ENCODE measurements at regions not wholly inside any gene's neighbourhood (a gene's known extent, or its start where the extent isn't known, plus 50 kb on each side); places are given as distances from the start of the nearest gene placed in this dataset.

GRCh38 chr6:26254724-26255123, 110.3 kb upstream of the BTN3A2 start:
- WGBS, result 92% methylated on average over 4 of the region's 4 CpGs
- peaks cover 0 to 18% (median 6%) of the 10 kb centered on the region in 4 donors for H3K27me3 ChIP-seq (ENCODE audit: control insufficient read depth in 4 of 4, insufficient read depth in 4 of 4, low read length in 3 of 4)

GRCh38 chr6:26257272-26257671, 107.7 kb upstream of the BTN3A2 start:
- Histone ChIP-seq H3K36me3 (ENCODE audit: control insufficient read depth in 4 of 4, insufficient read depth in 3 of 4, low read depth in 1 of 4, low read length in 3 of 4) (no peaks in the 10 kb centered on the region), H3K27me3 (ENCODE audit: control insufficient read depth in 4 of 4, insufficient read depth in 4 of 4, low read length in 3 of 4) (peaks cover 0 to 6% (median 3%) of the 10 kb centered on the region in 4 donors), H3K4me1 (ENCODE audit: control insufficient read depth in 4 of 4, insufficient read depth in 4 of 4, low read length in 3 of 4) (no peaks in the 10 kb centered on the region), H3K9me3 (ENCODE audit: control insufficient read depth in 4 of 4, low read length in 3 of 4) (peaks cover 0 to 2% (median under 1%) of the 10 kb centered on the region in 4 donors), H3K9ac (ENCODE audit: low read depth in 1 of 2, low read length in 2 of 2) (no peak overlapping the region), H3K4me3 (ENCODE audit: low read depth in 1 of 3, low read length in 3 of 3) (no peak overlapping the region), H3K27ac (ENCODE audit: low read depth in 1 of 2, low read length in 2 of 2) (no peak overlapping the region)
- 28% methylated on average over 7 of the region's 7 CpGs for WGBS
- DNase-seq (ENCODE audit: low spot score), result no peak
- TF ChIP-seq, protein P1, sequence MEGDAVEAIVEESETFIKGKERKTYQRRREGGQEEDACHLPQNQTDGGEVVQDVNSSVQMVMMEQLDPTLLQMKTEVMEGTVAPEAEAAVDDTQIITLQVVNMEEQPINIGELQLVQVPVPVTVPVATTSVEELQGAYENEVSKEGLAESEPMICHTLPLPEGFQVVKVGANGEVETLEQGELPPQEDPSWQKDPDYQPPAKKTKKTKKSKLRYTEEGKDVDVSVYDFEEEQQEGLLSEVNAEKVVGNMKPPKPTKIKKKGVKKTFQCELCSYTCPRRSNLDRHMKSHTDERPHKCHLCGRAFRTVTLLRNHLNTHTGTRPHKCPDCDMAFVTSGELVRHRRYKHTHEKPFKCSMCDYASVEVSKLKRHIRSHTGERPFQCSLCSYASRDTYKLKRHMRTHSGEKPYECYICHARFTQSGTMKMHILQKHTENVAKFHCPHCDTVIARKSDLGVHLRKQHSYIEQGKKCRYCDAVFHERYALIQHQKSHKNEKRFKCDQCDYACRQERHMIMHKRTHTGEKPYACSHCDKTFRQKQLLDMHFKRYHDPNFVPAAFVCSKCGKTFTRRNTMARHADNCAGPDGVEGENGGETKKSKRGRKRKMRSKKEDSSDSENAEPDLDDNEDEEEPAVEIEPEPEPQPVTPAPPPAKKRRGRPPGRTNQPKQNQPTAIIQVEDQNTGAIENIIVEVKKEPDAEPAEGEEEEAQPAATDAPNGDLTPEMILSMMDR (IDR thresholded peaks at IDR 0.05; ENCODE audit: low read depth, low read length, missing input control), result no peak
- TF ChIP-seq, protein P2, sequence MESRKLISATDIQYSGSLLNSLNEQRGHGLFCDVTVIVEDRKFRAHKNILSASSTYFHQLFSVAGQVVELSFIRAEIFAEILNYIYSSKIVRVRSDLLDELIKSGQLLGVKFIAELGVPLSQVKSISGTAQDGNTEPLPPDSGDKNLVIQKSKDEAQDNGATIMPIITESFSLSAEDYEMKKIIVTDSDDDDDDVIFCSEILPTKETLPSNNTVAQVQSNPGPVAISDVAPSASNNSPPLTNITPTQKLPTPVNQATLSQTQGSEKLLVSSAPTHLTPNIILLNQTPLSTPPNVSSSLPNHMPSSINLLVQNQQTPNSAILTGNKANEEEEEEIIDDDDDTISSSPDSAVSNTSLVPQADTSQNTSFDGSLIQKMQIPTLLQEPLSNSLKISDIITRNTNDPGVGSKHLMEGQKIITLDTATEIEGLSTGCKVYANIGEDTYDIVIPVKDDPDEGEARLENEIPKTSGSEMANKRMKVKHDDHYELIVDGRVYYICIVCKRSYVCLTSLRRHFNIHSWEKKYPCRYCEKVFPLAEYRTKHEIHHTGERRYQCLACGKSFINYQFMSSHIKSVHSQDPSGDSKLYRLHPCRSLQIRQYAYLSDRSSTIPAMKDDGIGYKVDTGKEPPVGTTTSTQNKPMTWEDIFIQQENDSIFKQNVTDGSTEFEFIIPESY (IDR thresholded peaks at IDR 0.05), result no peak
- TF ChIP-seq RXRA (IDR thresholded peaks at IDR 0.05), result no peak
- TF ChIP-seq, protein P3, sequence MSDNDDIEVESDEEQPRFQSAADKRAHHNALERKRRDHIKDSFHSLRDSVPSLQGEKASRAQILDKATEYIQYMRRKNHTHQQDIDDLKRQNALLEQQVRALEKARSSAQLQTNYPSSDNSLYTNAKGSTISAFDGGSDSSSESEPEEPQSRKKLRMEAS (IDR thresholded peaks at IDR 0.05), result no peak
- TF ChIP-seq EGR1 (IDR thresholded peaks at IDR 0.05; ENCODE audit: low read depth in 2 of 2), result no peak
- no peak for TF ChIP-seq NR2F2 (IDR thresholded peaks at IDR 0.05)
- TF ChIP-seq FOXA1 (IDR thresholded peaks at IDR 0.05), result no peak
- TF ChIP-seq SP1 (IDR thresholded peaks at IDR 0.05), result no peak
- TF ChIP-seq JUND (IDR thresholded peaks at IDR 0.05), result no peak
- TF ChIP-seq YY1 (IDR thresholded peaks at IDR 0.05), result no peak
- TF ChIP-seq, protein P4, sequence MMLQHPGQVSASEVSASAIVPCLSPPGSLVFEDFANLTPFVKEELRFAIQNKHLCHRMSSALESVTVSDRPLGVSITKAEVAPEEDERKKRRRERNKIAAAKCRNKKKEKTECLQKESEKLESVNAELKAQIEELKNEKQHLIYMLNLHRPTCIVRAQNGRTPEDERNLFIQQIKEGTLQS (IDR thresholded peaks at IDR 0.05), result no peak
- TF ChIP-seq HNF4A (conservative IDR thresholded peaks at IDR 0.05), result no peak
- TF ChIP-seq HNF4G (IDR thresholded peaks at IDR 0.05), result no peak
- no peak for TF ChIP-seq REST (IDR thresholded peaks at IDR 0.05)
- TF ChIP-seq TAF1 (conservative IDR thresholded peaks at IDR 0.05), result no peak
- TF ChIP-seq RAD21 (IDR thresholded peaks at IDR 0.05), result no peak
- no peak for TF ChIP-seq FOXA2 (IDR thresholded peaks at IDR 0.05)
- no peak for TF ChIP-seq GABPA (IDR thresholded peaks at IDR 0.05 in 1 of 2, conservative IDR thresholded peaks at IDR 0.05 in 1 of 2)

More at GRCh38 chr6:26254724-26255123, 110.3 kb upstream of the BTN3A2 start:
- Histone ChIP-seq H3K27ac (ENCODE audit: low read depth in 1 of 2, low read length in 2 of 2) (no peak overlapping the region), H3K36me3 (ENCODE audit: control insufficient read depth in 4 of 4, insufficient read depth in 3 of 4, low read depth in 1 of 4, low read length in 3 of 4) (no peaks in the 10 kb centered on the region), H3K9me3 (ENCODE audit: control insufficient read depth in 4 of 4, low read length in 3 of 4) (peaks cover 0 to 8% (median 2%) of the 10 kb centered on the region in 4 donors), H3K4me1 (ENCODE audit: control insufficient read depth in 4 of 4, insufficient read depth in 4 of 4, low read length in 3 of 4) (peaks cover 0 to 3% (median 1%) of the 10 kb centered on the region in 4 donors), H3K9ac (ENCODE audit: low read depth in 1 of 2, low read length in 2 of 2) (no peak overlapping the region), H3K4me3 (ENCODE audit: low read depth in 1 of 3, low read length in 3 of 3) (no peak overlapping the region)
- no peak for DNase-seq (ENCODE audit: low spot score)
- TF ChIP-seq HNF4G (IDR thresholded peaks at IDR 0.05), result no peak
- TF ChIP-seq, protein P1 (IDR thresholded peaks at IDR 0.05; ENCODE audit: low read depth, low read length, missing input control), result no peak

Measured in liver (tissue), 8 donors.